ENCODE measurements at regions not wholly inside any gene's neighbourhood (a gene's known extent, or its start where the extent isn't known, plus 50 kb on each side); places are given as distances from the start of the nearest gene placed in this dataset.

DNA sequence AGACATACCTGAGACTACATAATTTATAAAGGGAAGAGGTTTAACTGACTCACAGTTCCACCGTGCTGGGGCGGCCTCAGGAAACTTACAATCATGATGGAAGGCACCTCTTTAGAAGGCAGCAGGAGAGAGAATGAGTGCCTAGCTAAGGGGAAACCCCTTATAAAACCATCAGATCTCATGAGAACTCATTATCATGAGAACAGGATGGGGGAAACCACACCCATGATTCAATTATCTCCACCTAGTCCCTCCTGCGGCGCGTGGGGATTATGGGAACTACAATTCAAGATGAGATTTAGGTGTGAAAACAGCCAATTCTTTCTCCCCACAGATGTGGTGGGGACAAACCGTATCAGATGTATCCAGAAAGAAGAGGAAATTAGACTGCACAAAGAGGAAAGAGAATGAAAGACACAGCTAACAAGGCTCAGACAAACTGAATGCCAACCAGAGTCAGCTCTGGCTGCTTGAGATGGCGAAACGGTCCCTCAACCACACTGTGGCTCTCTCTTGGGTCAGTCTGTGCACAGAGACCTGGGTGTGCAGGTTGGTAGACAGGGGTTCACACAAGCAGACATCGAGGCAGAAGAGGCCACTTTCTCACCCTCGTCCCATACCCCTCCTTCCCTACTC lies 375.6 kb downstream of the SFMBT2 start:
- H3K4me3 ChIP-seq: no peak overlapping the region
- DNase-seq (ENCODE audit: low spot score in 2 of 2): no peak
- peaks cover 0 to 4% (median 0%) of the 10 kb centered on the region in 4 donors for H3K4me1 ChIP-seq
- 69 to 82% methylated on average over 10 of the region's 10 CpGs for WGBS, 2 donors
- no peaks in the 10 kb centered on the region for H3K36me3 ChIP-seq
- TF ChIP-seq POLR2A (IDR thresholded peaks at IDR 0.05) (no peak), EP300 (IDR thresholded peaks at IDR 0.05) (no peak)
- TF ChIP-seq, protein P1, sequence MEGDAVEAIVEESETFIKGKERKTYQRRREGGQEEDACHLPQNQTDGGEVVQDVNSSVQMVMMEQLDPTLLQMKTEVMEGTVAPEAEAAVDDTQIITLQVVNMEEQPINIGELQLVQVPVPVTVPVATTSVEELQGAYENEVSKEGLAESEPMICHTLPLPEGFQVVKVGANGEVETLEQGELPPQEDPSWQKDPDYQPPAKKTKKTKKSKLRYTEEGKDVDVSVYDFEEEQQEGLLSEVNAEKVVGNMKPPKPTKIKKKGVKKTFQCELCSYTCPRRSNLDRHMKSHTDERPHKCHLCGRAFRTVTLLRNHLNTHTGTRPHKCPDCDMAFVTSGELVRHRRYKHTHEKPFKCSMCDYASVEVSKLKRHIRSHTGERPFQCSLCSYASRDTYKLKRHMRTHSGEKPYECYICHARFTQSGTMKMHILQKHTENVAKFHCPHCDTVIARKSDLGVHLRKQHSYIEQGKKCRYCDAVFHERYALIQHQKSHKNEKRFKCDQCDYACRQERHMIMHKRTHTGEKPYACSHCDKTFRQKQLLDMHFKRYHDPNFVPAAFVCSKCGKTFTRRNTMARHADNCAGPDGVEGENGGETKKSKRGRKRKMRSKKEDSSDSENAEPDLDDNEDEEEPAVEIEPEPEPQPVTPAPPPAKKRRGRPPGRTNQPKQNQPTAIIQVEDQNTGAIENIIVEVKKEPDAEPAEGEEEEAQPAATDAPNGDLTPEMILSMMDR (IDR thresholded peaks at IDR 0.05): no peak
- H3K9me3 ChIP-seq: no peaks in the 10 kb centered on the region
- H3K27ac ChIP-seq: no peak overlapping the region
- no peaks in the 10 kb centered on the region for H3K27me3 ChIP-seq

GRCh38 chr10:7033031-7033430 lies 377.8 kb downstream of the SFMBT2 start:
- TF ChIP-seq, protein P1 (IDR thresholded peaks at IDR 0.05): no peak
- TF ChIP-seq EP300 (IDR thresholded peaks at IDR 0.05) (no peak), POLR2A (IDR thresholded peaks at IDR 0.05) (no peak)
- 78 to 84% methylated on average over 1 of the region's 1 CpG for WGBS, 2 donors

DNA sequence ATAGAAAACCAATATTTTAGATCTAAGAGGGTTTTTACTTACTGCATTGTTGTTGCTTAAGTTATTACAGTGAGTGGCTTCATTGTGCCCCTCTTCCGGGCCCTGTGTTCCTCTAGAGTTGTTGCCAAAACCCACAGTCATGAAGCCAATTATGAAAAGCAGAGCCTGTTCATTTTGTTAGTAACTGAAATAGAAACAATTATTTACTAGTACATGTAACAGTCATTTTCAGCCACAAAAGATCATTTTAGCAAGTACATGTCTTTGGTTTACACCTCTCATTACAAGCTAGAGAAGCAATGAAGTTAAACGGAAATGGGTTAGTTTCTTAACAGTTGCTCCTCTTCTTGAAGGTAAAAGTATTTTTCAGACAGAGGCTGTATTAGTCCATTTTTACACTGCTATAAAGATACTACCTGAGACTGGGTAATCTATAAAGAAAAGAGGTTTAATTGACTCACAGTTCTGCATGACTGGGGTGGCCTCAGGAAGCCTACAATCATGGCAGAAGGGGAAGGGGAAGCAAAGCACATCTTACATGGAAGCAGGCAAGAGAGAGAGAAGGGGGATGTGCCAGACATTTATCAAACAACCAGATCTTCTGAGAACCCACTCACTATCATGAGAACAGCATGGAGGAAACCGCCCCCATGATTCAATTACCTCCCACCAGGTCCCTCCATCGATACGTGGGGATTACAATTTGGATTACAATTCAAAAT lies 380.5 kb downstream of the SFMBT2 start:
- H3K4me3 ChIP-seq: no peak overlapping the region
- no peak for TF ChIP-seq POLR2A (IDR thresholded peaks at IDR 0.05)
- TF ChIP-seq, protein P1 (IDR thresholded peaks at IDR 0.05): no peak
- TF ChIP-seq EP300 (IDR thresholded peaks at IDR 0.05): no peak
- DNase-seq (ENCODE audit: low spot score in 2 of 2): no peak
- H3K27me3 ChIP-seq: no peaks in the 10 kb centered on the region
- H3K27ac ChIP-seq: no peak overlapping the region
- 80 to 85% methylated on average over 5 of the region's 5 CpGs for WGBS, 2 donors
- H3K36me3 ChIP-seq: no peaks in the 10 kb centered on the region
- peaks cover 0 to 14% (median 1%) of the 10 kb centered on the region in 4 donors for H3K4me1 ChIP-seq
- H3K9me3 ChIP-seq: no peaks in the 10 kb centered on the region

More at GRCh38 chr10:7033031-7033430, 377.8 kb downstream of the SFMBT2 start:
- no peak overlapping the region for H3K27ac ChIP-seq
- H3K9me3 ChIP-seq: no peaks in the 10 kb centered on the region
- peaks cover 0 to 11% (median 1%) of the 10 kb centered on the region in 4 donors for H3K4me1 ChIP-seq
- H3K36me3 ChIP-seq: no peaks in the 10 kb centered on the region
- DNase-seq (ENCODE audit: low spot score in 2 of 2): no peak
- H3K27me3 ChIP-seq: no peaks in the 10 kb centered on the region
- no peak overlapping the region for H3K4me3 ChIP-seq

DNA sequence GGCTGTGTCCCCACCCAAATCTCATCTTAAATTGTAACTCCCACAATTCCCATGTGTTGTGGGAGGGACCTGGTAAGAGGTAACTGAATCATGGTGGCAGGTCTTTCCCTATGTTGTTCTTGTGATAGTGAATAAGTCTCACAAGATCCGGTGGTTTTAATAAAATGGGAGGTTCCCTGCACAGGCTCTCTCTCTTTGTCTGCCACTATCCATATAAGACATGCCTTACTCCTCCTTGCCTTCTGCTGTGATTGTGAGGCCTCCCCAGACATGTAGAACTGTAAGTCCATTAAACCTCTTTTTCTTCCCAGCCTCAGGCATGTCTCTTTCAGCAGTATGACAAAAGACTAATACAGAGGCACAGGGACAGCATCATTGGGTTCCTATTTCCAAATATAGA lies 381.2 kb downstream of the SFMBT2 start:
- no peak for TF ChIP-seq POLR2A (IDR thresholded peaks at IDR 0.05)
- TF ChIP-seq, protein P1 (IDR thresholded peaks at IDR 0.05): no peak
- no peak for TF ChIP-seq EP300 (IDR thresholded peaks at IDR 0.05)
- 0 to 30% methylated on average over 1 of the region's 1 CpG for WGBS, 2 donors
- Histone ChIP-seq H3K4me3 (no peak overlapping the region), H3K27ac (no peak overlapping the region), H3K4me1 (peaks cover 0 to 14% (median 1%) of the 10 kb centered on the region in 4 donors), H3K9me3 (no peaks in the 10 kb centered on the region), H3K36me3 (no peaks in the 10 kb centered on the region), H3K27me3 (no peaks in the 10 kb centered on the region)
- DNase-seq (ENCODE audit: low spot score in 2 of 2): no peak

DNA sequence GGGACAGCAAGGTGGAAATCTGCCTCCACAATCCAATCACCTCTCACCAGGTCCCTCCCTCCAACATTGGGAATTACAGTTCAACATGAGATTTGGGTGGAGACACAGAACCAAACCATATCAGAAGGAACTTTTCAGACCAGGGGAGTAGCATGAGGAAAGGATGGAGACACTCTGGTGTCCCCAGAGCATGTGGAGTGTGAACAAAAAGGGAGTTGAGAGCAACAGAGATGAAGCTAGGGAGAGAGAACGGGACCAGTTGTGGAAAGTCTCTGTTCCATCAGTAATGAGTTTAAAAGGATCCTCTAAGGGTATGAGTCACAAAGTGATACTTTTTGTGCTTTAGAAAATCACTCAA lies 382.0 kb downstream of the SFMBT2 start:
- H3K36me3 ChIP-seq: no peaks in the 10 kb centered on the region
- H3K4me3 ChIP-seq: no peak overlapping the region
- H3K27me3 ChIP-seq: no peaks in the 10 kb centered on the region
- DNase-seq (ENCODE audit: low spot score in 2 of 2): no peak
- H3K4me1 ChIP-seq: peaks cover 0 to 14% (median 1%) of the 10 kb centered on the region in 4 donors
- TF ChIP-seq POLR2A (IDR thresholded peaks at IDR 0.05) (no peak), EP300 (IDR thresholded peaks at IDR 0.05) (no peak)
- TF ChIP-seq, protein P1 (IDR thresholded peaks at IDR 0.05): no peak
- no peaks in the 10 kb centered on the region for H3K9me3 ChIP-seq
- 56 to 63% methylated on average over 1 of the region's 1 CpG for WGBS, 2 donors
- H3K27ac ChIP-seq: no peak overlapping the region
